IMR-90 (cell line): ENCODE measurements at regions not wholly inside any gene's neighbourhood (a gene's known extent, or its start where the extent isn't known, plus 50 kb on each side); places are given as distances from the start of the nearest gene placed in this dataset.

Experiments used
- ATAC-seq: fragments of 200-7000 bp; cut with Tn5 transposase; 2 replicates; pipeline ENCODE4 v1.9.1; 2020; ENCODE audit warnings: low read depth, mild to moderate bottlenecking, moderate library complexity
- BruUV-seq: library from RNA; stranded (reverse); fragments of 400-500 nt; replicated peaks from 2 replicates; lab custom pipeline; 2021; lab: Mats Ljungman, UMichigan
- CTCF ChIA-PET: fragments of 300-600 bp; formaldehyde crosslinking; extraction: SDS; loops from one replicate; lab custom pipeline; 2021; ENCODE audit warnings: antibody characterized with exemption; lab: Yijun Ruan, JAX
- POLR2A ChIA-PET: fragments of 300-600 bp; sonication (Branson Sonifier 250); formaldehyde crosslinking; loops from one replicate; lab custom pipeline; 2022; ENCODE audit warnings: antibody characterized with exemption; ENCODE audit not compliant: unreplicated experiment; lab: Charles Lee
- DNase-seq: peaks from one replicate; pipeline ENCODE4 v3.0.0; 2013
- H2AFZ ChIP-seq: replicated peaks from 2 replicates; pipeline ENCODE3; 2013; ENCODE audit warnings: low read length, mild to moderate bottlenecking; ENCODE audit not compliant: poor library complexity
- H2AK5ac ChIP-seq: 2 replicates; pipeline ENCODE4 v1.6.1; 2013; ENCODE audit warnings: low read depth, low read length, inconsistent platforms
- H2AK9ac ChIP-seq: replicated peaks from 2 replicates; pipeline ENCODE3; 2013; ENCODE audit warnings: mild to moderate bottlenecking, low read depth, low read length, moderate library complexity; ENCODE audit not compliant: poor library complexity
- H2BK120ac ChIP-seq: 2 replicates; pipeline ENCODE4 v1.6.1; 2013; ENCODE audit warnings: low read depth, low read length, inconsistent platforms
- H2BK15ac ChIP-seq: 3 replicates; pipeline ENCODE4 v1.6.1; 2013; ENCODE audit warnings: low read depth, low read length, inconsistent platforms
- H2BK20ac ChIP-seq: 2 replicates; pipeline ENCODE4 v1.6.1; 2013; ENCODE audit warnings: low read depth, mild to moderate bottlenecking, inconsistent platforms, low read length, moderate library complexity
- H2BK5ac ChIP-seq: 2 replicates; pipeline ENCODE4 v1.6.1; 2013; ENCODE audit warnings: mild to moderate bottlenecking, low read depth, low read length, inconsistent platforms; ENCODE audit not compliant: poor library complexity, severe bottlenecking
- H3K14ac ChIP-seq: replicated peaks from 2 replicates; pipeline ENCODE4 v1.6.1; 2013; ENCODE audit warnings: low read depth, low read length, inconsistent platforms
- H3K18ac ChIP-seq: 2 replicates; pipeline ENCODE4 v1.6.1; 2013; ENCODE audit warnings: low read depth, low read length, control low read depth
- H3K23ac ChIP-seq: 2 replicates; pipeline ENCODE4 v1.6.1; 2013; ENCODE audit warnings: low read depth, low read length, inconsistent platforms
- H3K27ac ChIP-seq: 2 replicates; pipeline ENCODE4 v1.5.1; 2013; ENCODE audit warnings: mild to moderate bottlenecking, control low read depth, low read length; ENCODE audit not compliant: insufficient read depth
- H3K27me3 ChIP-seq: 2 replicates; pipeline ENCODE4 v1.6.1; 2013; ENCODE audit warnings: low read length; ENCODE audit not compliant: control insufficient read depth, insufficient read depth
- H3K36me3 ChIP-seq: 2 replicates; pipeline ENCODE4 v1.6.1; 2013; ENCODE audit warnings: low read length, mixed read lengths; ENCODE audit not compliant: control insufficient read depth, insufficient read depth
- H3K4ac ChIP-seq: 2 replicates; pipeline ENCODE4 v1.6.1; 2013; ENCODE audit warnings: low read depth, low read length, inconsistent platforms
- H3K4me1 ChIP-seq: 2 replicates; pipeline ENCODE4 v1.6.1; 2013; ENCODE audit warnings: low read length, mixed read lengths; ENCODE audit not compliant: control insufficient read depth, insufficient read depth
- H3K4me2 ChIP-seq: 2 replicates; pipeline ENCODE4 v1.6.1; 2013; ENCODE audit warnings: low read depth, mild to moderate bottlenecking, control low read depth, low read length, moderate library complexity
- H3K4me3 ChIP-seq: 2 replicates; pipeline ENCODE4 v1.5.1; 2013; ENCODE audit warnings: low read depth, mild to moderate bottlenecking, control low read depth, low read length, moderate library complexity; ENCODE audit not compliant: insufficient read depth
- H3K56ac ChIP-seq: 2 replicates; pipeline ENCODE4 v1.6.1; 2013; ENCODE audit warnings: low read length, inconsistent platforms; ENCODE audit not compliant: insufficient read depth; ENCODE audit errors: extremely low read depth
- H3K79me1 ChIP-seq, 2 experiments: 2 replicates each; pipeline ENCODE4 v1.6.1; 2013; ENCODE audit warnings: low read length in 2 of 2, inconsistent platforms in 1 of 2, low read depth in 1 of 2
- H3K9ac ChIP-seq: 2 replicates; pipeline ENCODE4 v1.6.1; 2013; ENCODE audit warnings: low read depth, low read length, control low read depth
- H3K9me1 ChIP-seq: 2 replicates; pipeline ENCODE4 v1.6.1; 2013; ENCODE audit warnings: low read length, inconsistent platforms; ENCODE audit not compliant: insufficient read depth
- H3K9me3 ChIP-seq: 2 replicates; pipeline ENCODE4 v1.6.1; 2013; ENCODE audit warnings: low read length; ENCODE audit not compliant: control insufficient read depth, insufficient read depth
- H4K20me1 ChIP-seq: 2 replicates; pipeline ENCODE4 v1.6.1; 2013; ENCODE audit warnings: low read length, inconsistent platforms; ENCODE audit not compliant: insufficient read depth
- H4K5ac ChIP-seq: 2 replicates; pipeline ENCODE4 v1.6.1; 2013; ENCODE audit warnings: mild to moderate bottlenecking, low read depth, low read length, control low read depth
- H4K8ac ChIP-seq, 2 experiments: 2 replicates each; pipeline ENCODE4 v1.6.1; 2013; ENCODE audit warnings: low read depth in 2 of 2, low read length in 2 of 2, control low read depth in 1 of 2, inconsistent platforms in 1 of 2
- H4K91ac ChIP-seq: 2 replicates; pipeline ENCODE4 v1.6.1; 2013; ENCODE audit warnings: low read depth, low read length, inconsistent platforms; ENCODE audit not compliant: insufficient read depth
- NFE2L2 ChIP-seq: fragments of 150-350 bp; IDR thresholded peaks from 2 replicates; pipeline ENCODE4 v1.6.1; 2016; ENCODE audit warnings: low read depth, mild to moderate bottlenecking, low read length
- RCOR1 ChIP-seq: IDR thresholded peaks from 2 replicates; pipeline ENCODE4 v1.6.1; 2012; ENCODE audit warnings: mild to moderate bottlenecking, low read length, improper control_type of control experiment; ENCODE audit not compliant: insufficient replicate concordance
- RFX5 ChIP-seq: IDR thresholded peaks from 2 replicates; pipeline ENCODE4 v1.8.0; 2012; ENCODE audit warnings: low read depth, mild to moderate bottlenecking, low read length, moderate library complexity
- SMC3 ChIP-seq: fragments of 150-350 bp; IDR thresholded peaks from 2 replicates; pipeline ENCODE4 v1.6.1; 2016; ENCODE audit warnings: low read depth, mild to moderate bottlenecking, antibody characterized with exemption, low read length, moderate library complexity
- WGBS, 2 experiments: methylation state at CpG; one replicate each; pipeline versions ENCODE4 v1.1.5 to v1.1.7; 2013; ENCODE audit warnings: missing lambda C conversion rate in 2 of 2; ENCODE audit not compliant: insufficient read length in 1 of 2; ENCODE audit errors: extremely low coverage in 2 of 2; 5-methylcytosine and 5-hydroxymethylcytosine counted together
- dilution Hi-C: fragments of 300-500 bp; cut with HindIII; formaldehyde crosslinking; loops from one replicate; pipeline ENCODE4 v1.14.3; 2018; ENCODE audit warnings: low sequenced_read_pairs; ENCODE audit not compliant: unreplicated experiment
- in situ Hi-C: fragments of 300-500 bp; cut with MboI; formaldehyde crosslinking; loops from 3 replicates; pipeline ENCODE4 v1.14.3; 2019; ENCODE audit warnings: low sequenced_read_pairs, inconsistent platforms, mixed read lengths
- intact Hi-C: fragments of 100-400 bp; cut with micrococcal nuclease; formaldehyde crosslinking; loops from 2 replicates; pipeline ENCODE4 v1.10.0; 2022
- TF ChIP-seq, protein P1 (sequence below): fragments of 150-350 bp; IDR thresholded peaks from 2 replicates; pipeline ENCODE4 v1.6.1; 2016; ENCODE audit warnings: low read depth, mild to moderate bottlenecking, low read length, moderate library complexity, borderline replicate concordance

DNA sequence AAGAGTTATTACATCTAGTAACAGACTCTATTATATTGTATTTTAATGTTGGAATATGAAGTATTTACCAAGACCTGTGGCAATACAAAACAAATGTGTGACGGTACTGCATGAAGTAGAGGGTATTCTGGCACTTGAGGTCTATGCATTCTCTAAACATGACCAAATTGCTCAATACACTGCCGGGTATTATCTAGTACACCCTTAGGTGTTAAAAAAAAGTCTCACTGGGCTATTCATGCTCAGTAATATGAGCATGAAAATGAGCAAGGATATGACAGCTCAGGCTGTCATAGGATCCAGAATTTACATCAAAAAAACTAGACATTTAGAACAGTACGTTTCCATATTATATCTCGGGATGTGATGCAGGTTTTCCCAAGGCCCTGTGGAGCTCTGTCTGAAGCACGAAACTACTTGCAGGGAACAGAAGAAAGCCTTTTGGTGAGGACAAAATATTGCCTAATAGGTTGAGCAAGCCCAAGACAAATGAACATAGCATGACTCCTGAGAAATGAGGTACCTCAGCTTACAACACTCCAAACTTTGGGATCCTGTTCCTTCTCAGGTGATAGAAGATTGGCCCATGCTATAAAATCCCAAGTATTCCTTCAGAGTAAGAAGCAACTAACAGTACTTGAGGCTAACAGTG is 74.1 kb upstream of the MAOA start:
- Histone ChIP-seq H2BK5ac (no peak overlapping the region), H3K36me3 (no peaks in the 10 kb centered on the region), H3K79me1 (no peaks in the 10 kb centered on the region), H4K91ac (no peak overlapping the region), H3K27me3 (no peaks in the 10 kb centered on the region; the same call in none of the 2 replicates), H3K56ac (no peak overlapping the region), H4K8ac (no peak overlapping the region), H3K9ac (no peak overlapping the region), H3K4me3 (no peak overlapping the region), H4K5ac (no peak overlapping the region), H2BK15ac (no peak overlapping the region), H3K23ac (no peak overlapping the region), H2BK120ac (no peak overlapping the region), H2AK9ac (no peak overlapping the region), H3K14ac (no peak overlapping the region), H2BK20ac (no peak overlapping the region), H3K9me1 (no peaks in the 10 kb centered on the region), H3K9me3 (no peaks in the 10 kb centered on the region), H3K18ac (no peak overlapping the region), H2AFZ (no peak overlapping the region), H3K4me2 (no peak overlapping the region), H3K4me1 (no peaks in the 10 kb centered on the region), H4K20me1 (no peaks in the 10 kb centered on the region), H3K27ac (no peak overlapping the region), H2AK5ac (no peak overlapping the region), H3K4ac (no peak overlapping the region)
- intact Hi-C loops = no loop called here
- WGBS, 2 experiments = no CpG with 5 or more reads among the region's 5 CpGs
- dilution Hi-C loops = no loop called here
- ATAC-seq (no peak), DNase-seq (no peak)
- POLR2A ChIA-PET = no interaction called here
- BruUV-seq = no TSS peak
- TF ChIP-seq SMC3 (no peak), RCOR1 (no peak), NFE2L2 (no peak), RFX5 (no peak)
- TF ChIP-seq, protein P1, sequence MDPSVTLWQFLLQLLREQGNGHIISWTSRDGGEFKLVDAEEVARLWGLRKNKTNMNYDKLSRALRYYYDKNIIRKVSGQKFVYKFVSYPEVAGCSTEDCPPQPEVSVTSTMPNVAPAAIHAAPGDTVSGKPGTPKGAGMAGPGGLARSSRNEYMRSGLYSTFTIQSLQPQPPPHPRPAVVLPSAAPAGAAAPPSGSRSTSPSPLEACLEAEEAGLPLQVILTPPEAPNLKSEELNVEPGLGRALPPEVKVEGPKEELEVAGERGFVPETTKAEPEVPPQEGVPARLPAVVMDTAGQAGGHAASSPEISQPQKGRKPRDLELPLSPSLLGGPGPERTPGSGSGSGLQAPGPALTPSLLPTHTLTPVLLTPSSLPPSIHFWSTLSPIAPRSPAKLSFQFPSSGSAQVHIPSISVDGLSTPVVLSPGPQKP = no peak
- in situ Hi-C loops = no loop called here
- CTCF ChIA-PET = no interaction called here
